CD8-positive, alpha-beta memory T cell (primary cell): ENCODE measurements at regions not wholly inside any gene's neighbourhood (a gene's known extent, or its start where the extent isn't known, plus 50 kb on each side); places are given as distances from the start of the nearest gene placed in this dataset.

Experiments
- CTCF ChIA-PET: fragments of 350-600 bp; sonication (Branson Sonifier 250); formaldehyde crosslinking; loops from one replicate; lab custom pipeline; 2021; ENCODE audit warnings: antibody characterized with exemption; lab: Charles Lee
- POLR2A ChIA-PET: fragments of 350-600 bp; sonication (Branson Sonifier 250); formaldehyde crosslinking; loops from one replicate; lab custom pipeline; 2021; ENCODE audit warnings: antibody characterized with exemption; lab: Charles Lee
- DNase-seq, 5 donors: peaks; one replicate each; pipeline versions ENCODE4 v3.0.0 to v3.0.0-alpha.2; 2020 to 2022; ENCODE audit warnings: mixed read lengths in 1 of 5
- H3K27ac ChIP-seq: one replicate; pipeline ENCODE4 v1.7.0; 2013; ENCODE audit warnings: low read depth, mild to moderate bottlenecking, low read length, moderate library complexity
- H3K27me3 ChIP-seq: 2 replicates; pipeline ENCODE4 v1.7.0; 2013; ENCODE audit warnings: low read length, mild to moderate bottlenecking; ENCODE audit not compliant: insufficient read depth, poor library complexity, severe bottlenecking
- H3K36me3 ChIP-seq: 2 replicates; pipeline ENCODE4 v1.7.0; 2013; ENCODE audit warnings: mild to moderate bottlenecking, low read length, moderate library complexity; ENCODE audit not compliant: insufficient read depth
- H3K4me1 ChIP-seq: 2 replicates; pipeline ENCODE4 v1.7.0; 2013; ENCODE audit warnings: mild to moderate bottlenecking, low read length, moderate library complexity; ENCODE audit not compliant: insufficient read depth
- H3K4me3 ChIP-seq: 2 replicates; pipeline ENCODE4 v1.7.0; 2013; ENCODE audit warnings: mild to moderate bottlenecking, low read length
- H3K9me3 ChIP-seq: 2 replicates; pipeline ENCODE4 v1.7.0; 2013; ENCODE audit warnings: mild to moderate bottlenecking, low read length
- H3K27ac Mint-ChIP-seq, 8 donors: one replicate each; pipeline ENCODE4 v1.8.0; 2020 to 2021; ENCODE audit warnings: mixed read lengths in 8 of 8, mild to moderate bottlenecking in 6 of 8, inconsistent platforms in 3 of 8, moderate library complexity in 3 of 8
- H3K27me3 Mint-ChIP-seq, 2 donors: one replicate each; pipeline ENCODE4 v1.8.0; 2020 to 2021; ENCODE audit warnings: mixed read lengths in 2 of 2, mild to moderate bottlenecking in 1 of 2, moderate library complexity in 1 of 2
- H3K36me3 Mint-ChIP-seq, 3 donors: one replicate each; pipeline ENCODE4 v1.8.0; 2020 to 2021; ENCODE audit warnings: mixed read lengths in 3 of 3, inconsistent platforms in 1 of 3, mild to moderate bottlenecking in 1 of 3
- H3K4me1 Mint-ChIP-seq, 3 donors: one replicate each; pipeline ENCODE4 v1.8.0; 2020 to 2021; ENCODE audit warnings: mixed read lengths in 3 of 3, inconsistent platforms in 1 of 3, mild to moderate bottlenecking in 1 of 3
- H3K4me3 Mint-ChIP-seq, 7 donors: one replicate each; pipeline ENCODE4 v1.8.0; 2020 to 2021; ENCODE audit warnings: mixed read lengths in 7 of 7, mild to moderate bottlenecking in 6 of 7, moderate library complexity in 4 of 7, inconsistent platforms in 2 of 7
- H3K9me3 Mint-ChIP-seq, 5 donors: one replicate each; pipeline ENCODE4 v1.8.0; 2020 to 2022; ENCODE audit warnings: mixed read lengths in 5 of 5, mild to moderate bottlenecking in 3 of 5, moderate library complexity in 2 of 5, inconsistent platforms in 1 of 5

- no peaks in the 10 kb centered on the region for H3K36me3 ChIP-seq
- CTCF ChIA-PET, result no interaction called here
Observed at GRCh38 chr4:107115185-107115847, 79.2 kb upstream of the DKK2 start.

GRCh38 chr4:107114059-107114458 lies 77.9 kb upstream of the DKK2 start:
- no peaks in the 10 kb centered on the region for H3K4me1 ChIP-seq
- H3K27ac Mint-ChIP-seq, result no peak overlapping the region
- no peaks in the 10 kb centered on the region for H3K27me3 Mint-ChIP-seq
- ChIA-PET POLR2A (no interaction called here), CTCF (no interaction called here)
- H3K4me3 Mint-ChIP-seq, result no peak overlapping the region
- H3K9me3 Mint-ChIP-seq, result peaks cover 0 to 3% (median 2%) of the 10 kb centered on the region in 5 donors
- H3K27me3 ChIP-seq, result no peaks in the 10 kb centered on the region
- H3K4me1 Mint-ChIP-seq, result no peaks in the 10 kb centered on the region
- DNase-seq, result no peak
- H3K36me3 ChIP-seq, result no peaks in the 10 kb centered on the region
- no peaks in the 10 kb centered on the region for H3K36me3 Mint-ChIP-seq
- no peak overlapping the region for H3K4me3 ChIP-seq
- H3K9me3 ChIP-seq, result no peaks in the 10 kb centered on the region
- H3K27ac ChIP-seq, result no peak overlapping the region

More at GRCh38 chr4:107115185-107115847, 79.2 kb upstream of the DKK2 start:
- Histone ChIP-seq H3K27me3 (no peaks in the 10 kb centered on the region), H3K4me1 (no peaks in the 10 kb centered on the region), H3K4me3 (no peak overlapping the region), H3K27ac (no peak overlapping the region), H3K9me3 (no peaks in the 10 kb centered on the region)
- H3K4me1 Mint-ChIP-seq, result no peaks in the 10 kb centered on the region
- H3K27me3 Mint-ChIP-seq, result no peaks in the 10 kb centered on the region
- DNase-seq, result no peak
- H3K4me3 Mint-ChIP-seq, result no peak overlapping the region
- H3K36me3 Mint-ChIP-seq, result no peaks in the 10 kb centered on the region
- H3K9me3 Mint-ChIP-seq, result peaks cover 0 to 3% (median 2%) of the 10 kb centered on the region in 5 donors
- POLR2A ChIA-PET, result no interaction called here
- H3K27ac Mint-ChIP-seq, result no peak overlapping the region

GRCh38 chr4:107098401-107098800 lies 62.3 kb upstream of the DKK2 start:
- Mint-ChIP-seq H3K27ac (no peak overlapping the region), H3K27me3 (no peaks in the 10 kb centered on the region), H3K4me1 (peaks cover 0 to 3% (median 0%) of the 10 kb centered on the region in 3 donors), H3K4me3 (no peak overlapping the region), H3K9me3 (peaks cover 0 to 4% (median 0%) of the 10 kb centered on the region in 5 donors), H3K36me3 (no peaks in the 10 kb centered on the region)
- no peaks in the 10 kb centered on the region for H3K36me3 ChIP-seq
- no peaks in the 10 kb centered on the region for H3K4me1 ChIP-seq
- H3K9me3 ChIP-seq, result no peaks in the 10 kb centered on the region
- no peak overlapping the region for H3K4me3 ChIP-seq
- ChIA-PET CTCF (no interaction called here), POLR2A (no interaction called here)
- H3K27me3 ChIP-seq, result no peaks in the 10 kb centered on the region
- no peak for DNase-seq
- no peak overlapping the region for H3K27ac ChIP-seq

DNA sequence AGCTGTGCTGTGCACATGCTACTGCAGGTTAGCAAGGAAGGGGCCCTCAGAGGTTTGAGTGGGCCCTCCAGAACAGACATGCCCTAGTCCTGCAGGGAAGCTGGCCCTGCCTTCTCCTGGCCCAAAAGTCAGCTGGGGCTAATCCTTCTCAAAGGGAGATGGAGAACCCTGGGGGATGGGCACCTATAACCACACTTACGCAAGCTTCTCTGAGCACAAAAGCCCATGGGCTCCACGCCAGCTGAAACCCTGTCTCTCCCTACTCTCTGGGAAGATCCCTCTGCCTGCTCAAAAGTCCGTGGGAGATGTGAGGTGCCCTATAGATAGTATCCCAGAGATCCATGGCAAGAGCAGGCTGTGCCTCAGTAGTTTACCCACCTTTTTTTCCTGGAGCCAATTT lies 58.9 kb upstream of the DKK2 start:
- ChIA-PET POLR2A (no interaction called here), CTCF (no interaction called here)
- H3K4me3 ChIP-seq, result no peak overlapping the region
- Mint-ChIP-seq H3K4me1 (peaks cover 0 to 3% (median 0%) of the 10 kb centered on the region in 3 donors), H3K36me3 (no peaks in the 10 kb centered on the region), H3K4me3 (no peak overlapping the region), H3K27ac (no peak overlapping the region), H3K9me3 (peaks cover 0 to 4% (median 0%) of the 10 kb centered on the region in 5 donors), H3K27me3 (no peaks in the 10 kb centered on the region)
- no peaks in the 10 kb centered on the region for H3K4me1 ChIP-seq
- DNase-seq, result no peak
- H3K27ac ChIP-seq, result no peak overlapping the region
- H3K27me3 ChIP-seq, result no peaks in the 10 kb centered on the region
- H3K36me3 ChIP-seq, result no peaks in the 10 kb centered on the region
- H3K9me3 ChIP-seq, result no peaks in the 10 kb centered on the region

GRCh38 chr4:107094332-107094731 lies 58.2 kb upstream of the DKK2 start:
- no peaks in the 10 kb centered on the region for H3K36me3 Mint-ChIP-seq
- Histone ChIP-seq H3K27me3 (no peaks in the 10 kb centered on the region), H3K9me3 (no peaks in the 10 kb centered on the region), H3K4me3 (no peak overlapping the region), H3K36me3 (no peaks in the 10 kb centered on the region), H3K4me1 (no peaks in the 10 kb centered on the region), H3K27ac (no peak overlapping the region)
- ChIA-PET POLR2A (no interaction called here), CTCF (no interaction called here)
- H3K4me3 Mint-ChIP-seq, result peak overlapping the region in 3 of 7 donors; percentile 22 to 79 (median 23)
- no peaks in the 10 kb centered on the region for H3K27me3 Mint-ChIP-seq
- H3K4me1 Mint-ChIP-seq, result peaks cover 0 to 3% (median 0%) of the 10 kb centered on the region in 3 donors
- H3K27ac Mint-ChIP-seq, result peak overlapping the region in 3 of 8 donors; percentile 9 to 58 (median 52)
- peaks cover 0 to 4% (median 0%) of the 10 kb centered on the region in 5 donors for H3K9me3 Mint-ChIP-seq
- peak in 2 of 5 donors; percentile 25 to 43 for DNase-seq
